ENCODE measurements at regions not wholly inside any gene's neighbourhood (a gene's known extent, or its start where the extent isn't known, plus 50 kb on each side); places are given as distances from the start of the nearest gene placed in this dataset.

DNA sequence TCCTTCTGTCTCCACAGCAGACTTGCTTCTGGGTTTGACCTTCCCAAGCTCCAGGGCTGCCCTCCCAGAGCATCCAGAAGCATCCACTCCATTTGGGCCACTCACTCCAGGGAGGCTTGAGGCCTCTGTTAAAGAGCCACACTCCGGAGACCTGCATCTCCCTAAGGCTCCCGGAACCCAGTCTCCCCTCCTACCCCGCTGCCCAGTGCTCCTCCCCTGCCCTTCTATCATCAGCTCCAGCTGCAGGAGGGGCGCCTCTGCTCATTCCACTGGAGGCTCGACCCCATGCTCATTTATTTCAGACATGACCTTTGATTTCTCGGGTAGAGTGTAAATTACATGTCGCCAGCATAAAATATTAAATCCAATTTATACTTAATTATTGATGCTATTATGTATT lies 142.5 kb downstream of the SYF2 start:
- TF ChIP-seq, protein P1, sequence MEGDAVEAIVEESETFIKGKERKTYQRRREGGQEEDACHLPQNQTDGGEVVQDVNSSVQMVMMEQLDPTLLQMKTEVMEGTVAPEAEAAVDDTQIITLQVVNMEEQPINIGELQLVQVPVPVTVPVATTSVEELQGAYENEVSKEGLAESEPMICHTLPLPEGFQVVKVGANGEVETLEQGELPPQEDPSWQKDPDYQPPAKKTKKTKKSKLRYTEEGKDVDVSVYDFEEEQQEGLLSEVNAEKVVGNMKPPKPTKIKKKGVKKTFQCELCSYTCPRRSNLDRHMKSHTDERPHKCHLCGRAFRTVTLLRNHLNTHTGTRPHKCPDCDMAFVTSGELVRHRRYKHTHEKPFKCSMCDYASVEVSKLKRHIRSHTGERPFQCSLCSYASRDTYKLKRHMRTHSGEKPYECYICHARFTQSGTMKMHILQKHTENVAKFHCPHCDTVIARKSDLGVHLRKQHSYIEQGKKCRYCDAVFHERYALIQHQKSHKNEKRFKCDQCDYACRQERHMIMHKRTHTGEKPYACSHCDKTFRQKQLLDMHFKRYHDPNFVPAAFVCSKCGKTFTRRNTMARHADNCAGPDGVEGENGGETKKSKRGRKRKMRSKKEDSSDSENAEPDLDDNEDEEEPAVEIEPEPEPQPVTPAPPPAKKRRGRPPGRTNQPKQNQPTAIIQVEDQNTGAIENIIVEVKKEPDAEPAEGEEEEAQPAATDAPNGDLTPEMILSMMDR (IDR thresholded peaks at IDR 0.05), result no peak
- no peak for TF ChIP-seq POLR2A (IDR thresholded peaks at IDR 0.05)

Measured in thyroid gland (tissue), 4 donors.